Osteocyte (in vitro differentiated cells): ENCODE measurements at regions not wholly inside any gene's neighbourhood (a gene's known extent, or its start where the extent isn't known, plus 50 kb on each side); places are given as distances from the start of the nearest gene placed in this dataset.

Source experiments
- DNase-seq: peaks from one replicate; pipeline ENCODE4 v3.0.0; 2021; ENCODE audit warnings: mixed read lengths; ENCODE audit not compliant: unreplicated experiment; ENCODE audit errors: extremely low spot score
- H3K27ac Mint-ChIP-seq: one replicate; pipeline ENCODE4 v1.8.0; 2021; ENCODE audit warnings: mild to moderate bottlenecking, mixed read lengths; ENCODE audit not compliant: unreplicated experiment
- H3K27me3 Mint-ChIP-seq: one replicate; pipeline ENCODE4 v1.8.0; 2021; ENCODE audit warnings: mixed read lengths; ENCODE audit not compliant: unreplicated experiment
- H3K36me3 Mint-ChIP-seq: one replicate; pipeline ENCODE4 v1.8.0; 2021; ENCODE audit warnings: mixed read lengths; ENCODE audit not compliant: unreplicated experiment
- H3K4me1 Mint-ChIP-seq: one replicate; pipeline ENCODE4 v1.8.0; 2021; ENCODE audit warnings: mixed read lengths; ENCODE audit not compliant: unreplicated experiment
- H3K4me3 Mint-ChIP-seq: one replicate; pipeline ENCODE4 v1.8.0; 2021; ENCODE audit warnings: mild to moderate bottlenecking, moderate library complexity, mixed read lengths; ENCODE audit not compliant: unreplicated experiment
- H3K9me3 Mint-ChIP-seq: one replicate; pipeline ENCODE4 v1.8.0; 2021; ENCODE audit warnings: mixed read lengths; ENCODE audit not compliant: unreplicated experiment
- CTCF ChIP-seq: fragments of 200-600 bp; sonication (generic); IDR thresholded peaks from 2 replicates; pipeline ENCODE4 v1.5.0; 2021; ENCODE audit warnings: antibody characterized with exemption, mild to moderate bottlenecking, moderate library complexity

DNA sequence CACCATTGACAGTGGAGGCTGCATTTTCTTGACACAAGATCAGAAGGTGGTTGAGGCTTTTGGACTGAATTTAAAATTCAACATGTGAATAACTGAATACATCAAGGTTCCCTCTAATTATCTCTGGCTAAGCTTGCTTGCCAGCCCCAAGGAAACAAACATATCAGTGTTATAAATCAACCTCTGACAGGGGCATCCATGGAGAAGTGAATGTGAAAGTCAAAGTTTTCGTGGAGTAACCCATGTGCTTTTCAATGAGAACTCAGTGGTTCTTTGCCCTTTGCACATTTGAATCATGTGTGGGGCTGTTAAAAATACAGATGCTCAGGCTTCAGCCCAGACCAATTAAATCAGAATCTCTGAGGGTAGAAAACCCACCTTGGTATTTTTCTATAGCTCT lies 128.9 kb downstream of the LRRC70 start:
- Mint-ChIP-seq H3K27ac (no peak overlapping the region), H3K4me1 (no peaks in the 10 kb centered on the region), H3K9me3 (peaks cover 4% of the 10 kb centered on the region), H3K27me3 (no peaks in the 10 kb centered on the region), H3K36me3 (no peaks in the 10 kb centered on the region), H3K4me3 (no peak overlapping the region)
- TF ChIP-seq CTCF: no peak
- no peak for DNase-seq

DNA sequence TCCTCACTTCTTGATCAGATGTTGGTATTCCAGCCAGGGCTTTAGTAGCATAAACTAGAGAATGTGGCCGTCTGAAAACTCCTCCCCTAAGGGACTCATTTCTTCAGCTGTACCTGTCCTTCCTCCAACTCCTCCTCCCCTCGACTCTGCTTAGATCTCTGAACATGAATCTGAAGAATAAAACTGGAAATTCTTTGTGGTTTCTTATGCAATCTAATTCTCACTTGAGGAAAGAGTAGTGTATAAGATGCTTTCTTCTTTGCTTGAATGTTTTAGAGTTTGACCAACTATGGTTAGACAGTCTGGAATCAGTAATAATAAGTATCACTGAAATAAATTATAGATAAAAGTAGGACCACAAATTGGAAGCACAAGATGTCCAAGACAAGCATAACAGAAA lies 128.5 kb downstream of the LRRC70 start:
- TF ChIP-seq CTCF: no peak
- Mint-ChIP-seq H3K27me3 (no peaks in the 10 kb centered on the region), H3K27ac (no peak overlapping the region), H3K4me3 (no peak overlapping the region), H3K4me1 (no peaks in the 10 kb centered on the region), H3K9me3 (peaks cover 4% of the 10 kb centered on the region), H3K36me3 (no peaks in the 10 kb centered on the region)
- DNase-seq: no peak

GRCh38 chr5:62705022-62705421 lies 126.4 kb downstream of the LRRC70 start:
- no peak overlapping the region for H3K27ac Mint-ChIP-seq

DNA sequence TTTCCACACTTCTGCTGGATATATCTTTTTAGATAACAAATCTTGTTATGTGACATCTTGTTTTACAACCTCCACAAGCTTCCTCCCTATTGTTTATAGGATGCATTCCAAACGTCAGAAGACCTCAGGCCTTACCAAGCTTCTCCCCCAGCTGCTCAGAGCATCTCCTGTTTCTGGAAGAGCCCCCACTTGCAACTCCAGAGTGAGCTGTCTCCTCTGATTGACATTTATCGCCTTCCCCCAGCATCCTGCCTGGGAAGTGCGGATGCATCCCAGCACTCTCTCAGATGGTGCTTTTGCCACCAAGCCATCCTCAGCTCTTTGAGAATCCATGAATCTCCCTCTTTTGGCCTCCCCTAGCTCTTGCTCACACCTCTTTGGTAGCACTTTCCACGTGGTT lies 123.5 kb downstream of the LRRC70 start:
- no peak for DNase-seq
- Mint-ChIP-seq H3K4me1 (no peaks in the 10 kb centered on the region), H3K27ac (no peak overlapping the region), H3K9me3 (peaks cover 7% of the 10 kb centered on the region), H3K4me3 (no peak overlapping the region), H3K27me3 (no peaks in the 10 kb centered on the region), H3K36me3 (no peaks in the 10 kb centered on the region)
- TF ChIP-seq CTCF: no peak

More at GRCh38 chr5:62705022-62705421, 126.4 kb downstream of the LRRC70 start:
- no peaks in the 10 kb centered on the region for H3K27me3 Mint-ChIP-seq
- no peaks in the 10 kb centered on the region for H3K36me3 Mint-ChIP-seq
- H3K4me3 Mint-ChIP-seq: no peak overlapping the region
- DNase-seq: no peak
- H3K4me1 Mint-ChIP-seq: no peaks in the 10 kb centered on the region
- H3K9me3 Mint-ChIP-seq: peaks cover 4% of the 10 kb centered on the region
- no peak for TF ChIP-seq CTCF

DNA sequence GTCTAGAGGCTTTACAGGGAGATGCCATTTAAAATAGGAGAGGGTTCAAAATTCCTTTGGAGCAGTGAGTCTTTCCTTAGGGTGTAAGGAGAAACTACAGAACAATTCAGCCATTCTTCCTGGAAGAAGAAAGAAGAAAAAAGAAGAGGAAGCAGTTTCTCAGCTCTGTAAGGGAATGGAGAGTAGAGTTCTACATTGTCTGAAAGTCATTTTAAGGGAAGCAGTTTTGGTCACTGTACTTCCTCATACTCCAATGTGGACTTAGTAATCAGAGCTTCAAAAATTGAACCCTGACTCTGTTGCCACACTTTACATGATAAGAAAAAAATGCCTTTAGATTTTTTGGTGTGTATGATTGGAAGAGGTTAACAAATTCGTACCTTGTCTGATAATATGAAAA lies 122.4 kb downstream of the LRRC70 start:
- DNase-seq: no peak
- Mint-ChIP-seq H3K27ac (no peak overlapping the region), H3K36me3 (no peaks in the 10 kb centered on the region), H3K4me1 (no peaks in the 10 kb centered on the region), H3K9me3 (peaks cover 11% of the 10 kb centered on the region), H3K4me3 (no peak overlapping the region), H3K27me3 (no peaks in the 10 kb centered on the region)
- no peak for TF ChIP-seq CTCF
